IMR-90 (cell line): ENCODE measurements at regions not wholly inside any gene's neighbourhood (a gene's known extent, or its start where the extent isn't known, plus 50 kb on each side); places are given as distances from the start of the nearest gene placed in this dataset.

Experiments
- ATAC-seq: fragments of 200-7000 bp; cut with Tn5 transposase; 2 replicates; pipeline ENCODE4 v1.9.1; 2020; ENCODE audit warnings: low read depth, mild to moderate bottlenecking, moderate library complexity
- BruUV-seq: library from RNA; stranded (reverse); fragments of 400-500 nt; replicated peaks from 2 replicates; lab custom pipeline; 2021; lab: Mats Ljungman, UMichigan
- CTCF ChIA-PET: fragments of 300-600 bp; formaldehyde crosslinking; extraction: SDS; loops from one replicate; lab custom pipeline; 2021; ENCODE audit warnings: antibody characterized with exemption; lab: Yijun Ruan, JAX
- POLR2A ChIA-PET: fragments of 300-600 bp; sonication (Branson Sonifier 250); formaldehyde crosslinking; loops from one replicate; lab custom pipeline; 2022; ENCODE audit warnings: antibody characterized with exemption; ENCODE audit not compliant: unreplicated experiment; lab: Charles Lee
- DNase-seq: peaks from one replicate; pipeline ENCODE4 v3.0.0; 2013
- H2AFZ ChIP-seq: replicated peaks from 2 replicates; pipeline ENCODE3; 2013; ENCODE audit warnings: low read length, mild to moderate bottlenecking; ENCODE audit not compliant: poor library complexity
- H2AK5ac ChIP-seq: 2 replicates; pipeline ENCODE4 v1.6.1; 2013; ENCODE audit warnings: low read depth, low read length, inconsistent platforms
- H2AK9ac ChIP-seq: replicated peaks from 2 replicates; pipeline ENCODE3; 2013; ENCODE audit warnings: mild to moderate bottlenecking, low read depth, low read length, moderate library complexity; ENCODE audit not compliant: poor library complexity
- H2BK120ac ChIP-seq: 2 replicates; pipeline ENCODE4 v1.6.1; 2013; ENCODE audit warnings: low read depth, low read length, inconsistent platforms
- H2BK15ac ChIP-seq: 3 replicates; pipeline ENCODE4 v1.6.1; 2013; ENCODE audit warnings: low read depth, low read length, inconsistent platforms
- H2BK20ac ChIP-seq: 2 replicates; pipeline ENCODE4 v1.6.1; 2013; ENCODE audit warnings: low read depth, mild to moderate bottlenecking, inconsistent platforms, low read length, moderate library complexity
- H2BK5ac ChIP-seq: 2 replicates; pipeline ENCODE4 v1.6.1; 2013; ENCODE audit warnings: mild to moderate bottlenecking, low read depth, low read length, inconsistent platforms; ENCODE audit not compliant: poor library complexity, severe bottlenecking
- H3K14ac ChIP-seq: replicated peaks from 2 replicates; pipeline ENCODE4 v1.6.1; 2013; ENCODE audit warnings: low read depth, low read length, inconsistent platforms
- H3K18ac ChIP-seq: 2 replicates; pipeline ENCODE4 v1.6.1; 2013; ENCODE audit warnings: low read depth, low read length, control low read depth
- H3K23ac ChIP-seq: 2 replicates; pipeline ENCODE4 v1.6.1; 2013; ENCODE audit warnings: low read depth, low read length, inconsistent platforms
- H3K27ac ChIP-seq: 2 replicates; pipeline ENCODE4 v1.5.1; 2013; ENCODE audit warnings: mild to moderate bottlenecking, control low read depth, low read length; ENCODE audit not compliant: insufficient read depth
- H3K27me3 ChIP-seq: 2 replicates; pipeline ENCODE4 v1.6.1; 2013; ENCODE audit warnings: low read length; ENCODE audit not compliant: control insufficient read depth, insufficient read depth
- H3K36me3 ChIP-seq: 2 replicates; pipeline ENCODE4 v1.6.1; 2013; ENCODE audit warnings: low read length, mixed read lengths; ENCODE audit not compliant: control insufficient read depth, insufficient read depth
- H3K4ac ChIP-seq: 2 replicates; pipeline ENCODE4 v1.6.1; 2013; ENCODE audit warnings: low read depth, low read length, inconsistent platforms
- H3K4me1 ChIP-seq: 2 replicates; pipeline ENCODE4 v1.6.1; 2013; ENCODE audit warnings: low read length, mixed read lengths; ENCODE audit not compliant: control insufficient read depth, insufficient read depth
- H3K4me2 ChIP-seq: 2 replicates; pipeline ENCODE4 v1.6.1; 2013; ENCODE audit warnings: low read depth, mild to moderate bottlenecking, control low read depth, low read length, moderate library complexity
- H3K4me3 ChIP-seq: 2 replicates; pipeline ENCODE4 v1.5.1; 2013; ENCODE audit warnings: low read depth, mild to moderate bottlenecking, control low read depth, low read length, moderate library complexity; ENCODE audit not compliant: insufficient read depth
- H3K56ac ChIP-seq: 2 replicates; pipeline ENCODE4 v1.6.1; 2013; ENCODE audit warnings: low read length, inconsistent platforms; ENCODE audit not compliant: insufficient read depth; ENCODE audit errors: extremely low read depth
- H3K79me1 ChIP-seq, 2 experiments: 2 replicates each; pipeline ENCODE4 v1.6.1; 2013; ENCODE audit warnings: low read length in 2 of 2, inconsistent platforms in 1 of 2, low read depth in 1 of 2
- H3K9ac ChIP-seq: 2 replicates; pipeline ENCODE4 v1.6.1; 2013; ENCODE audit warnings: low read depth, low read length, control low read depth
- H3K9me1 ChIP-seq: 2 replicates; pipeline ENCODE4 v1.6.1; 2013; ENCODE audit warnings: low read length, inconsistent platforms; ENCODE audit not compliant: insufficient read depth
- H3K9me3 ChIP-seq: 2 replicates; pipeline ENCODE4 v1.6.1; 2013; ENCODE audit warnings: low read length; ENCODE audit not compliant: control insufficient read depth, insufficient read depth
- H4K20me1 ChIP-seq: 2 replicates; pipeline ENCODE4 v1.6.1; 2013; ENCODE audit warnings: low read length, inconsistent platforms; ENCODE audit not compliant: insufficient read depth
- H4K5ac ChIP-seq: 2 replicates; pipeline ENCODE4 v1.6.1; 2013; ENCODE audit warnings: mild to moderate bottlenecking, low read depth, low read length, control low read depth
- H4K8ac ChIP-seq, 2 experiments: 2 replicates each; pipeline ENCODE4 v1.6.1; 2013; ENCODE audit warnings: low read depth in 2 of 2, low read length in 2 of 2, control low read depth in 1 of 2, inconsistent platforms in 1 of 2
- H4K91ac ChIP-seq: 2 replicates; pipeline ENCODE4 v1.6.1; 2013; ENCODE audit warnings: low read depth, low read length, inconsistent platforms; ENCODE audit not compliant: insufficient read depth
- CEBPB ChIP-seq: IDR thresholded peaks from 2 replicates; pipeline ENCODE4 v1.6.1; 2012; ENCODE audit warnings: low read depth, low read length, improper control_type of control experiment
- RAD21 ChIP-seq: IDR thresholded peaks from 2 replicates; pipeline ENCODE4 v1.6.1; 2012; ENCODE audit warnings: low read length, improper control_type of control experiment
- WGBS, 2 experiments: methylation state at CpG; one replicate each; pipeline versions ENCODE4 v1.1.5 to v1.1.7; 2013; ENCODE audit warnings: missing lambda C conversion rate in 2 of 2; ENCODE audit not compliant: insufficient read length in 1 of 2; ENCODE audit errors: extremely low coverage in 2 of 2; 5-methylcytosine and 5-hydroxymethylcytosine counted together
- dilution Hi-C: fragments of 300-500 bp; cut with HindIII; formaldehyde crosslinking; loops from one replicate; pipeline ENCODE4 v1.14.3; 2018; ENCODE audit warnings: low sequenced_read_pairs; ENCODE audit not compliant: unreplicated experiment
- in situ Hi-C: fragments of 300-500 bp; cut with MboI; formaldehyde crosslinking; loops from 3 replicates; pipeline ENCODE4 v1.14.3; 2019; ENCODE audit warnings: low sequenced_read_pairs, inconsistent platforms, mixed read lengths
- intact Hi-C: fragments of 100-400 bp; cut with micrococcal nuclease; formaldehyde crosslinking; loops from 2 replicates; pipeline ENCODE4 v1.10.0; 2022

DNA sequence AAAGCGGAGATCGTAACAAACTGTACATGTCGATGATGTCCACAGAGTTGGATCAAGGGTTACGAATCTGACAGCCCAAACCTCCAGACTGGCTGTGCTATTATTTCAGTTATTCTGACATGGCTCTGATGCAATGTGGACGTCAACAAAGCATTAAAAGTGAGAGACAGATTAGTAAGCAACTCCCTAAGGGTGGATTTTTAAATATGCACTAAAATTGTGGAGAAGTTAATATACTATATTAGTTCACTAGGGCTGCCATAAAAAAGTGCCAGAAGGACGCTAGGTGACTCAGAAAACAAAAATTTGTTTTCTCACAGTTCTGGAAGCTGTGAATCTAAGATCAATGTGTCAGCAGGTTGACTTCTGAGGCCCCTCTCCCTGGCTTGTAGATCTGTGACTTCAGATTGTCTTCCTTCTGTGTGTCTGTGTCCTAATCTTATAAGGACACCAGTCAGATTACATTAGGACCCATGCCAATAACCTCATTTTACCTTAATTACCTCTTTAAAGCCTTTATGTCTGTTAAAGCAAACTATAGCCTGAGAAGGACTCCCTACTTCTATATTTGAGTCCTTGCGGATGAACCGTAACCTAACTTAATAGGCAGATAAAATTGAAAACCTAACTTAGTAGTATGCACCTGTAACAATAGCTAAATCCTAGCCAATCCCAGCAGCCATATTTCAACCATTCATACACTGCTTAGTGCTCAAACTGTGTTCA is 66.0 kb upstream of the BACH1 start:
- H3K9ac ChIP-seq = no peak overlapping the region
- H2AFZ ChIP-seq = no peak overlapping the region
- ChIA-PET POLR2A (no interaction called here), CTCF (interaction anchor here (0.6 kb wide), 1 partner anchor 133 kb away, joined by 4 read pairs; no protein-coding TSS in a partner anchor)
- no peak overlapping the region for H3K4me3 ChIP-seq
- ATAC-seq (peak; percentile 59), DNase-seq (peak; percentile 55)
- no peaks in the 10 kb centered on the region for H4K20me1 ChIP-seq
- H4K8ac ChIP-seq = peak overlapping the region; percentile 41 to 42; a peak in 2 of 4 replicates
- H2AK5ac ChIP-seq = peak overlapping the region; percentile 43
- no peaks in the 10 kb centered on the region for H3K9me1 ChIP-seq
- H4K5ac ChIP-seq = peak overlapping the region; percentile 39; the same call in 1 of the 2 replicates
- H2BK15ac ChIP-seq = peak overlapping the region; percentile 83; the same call in 2 of the 3 replicates
- TF ChIP-seq RAD21 (no peak), CEBPB (peak; percentile 19; the same call in 1 of the 2 replicates)
- dilution Hi-C loops = no loop called here
- H2AK9ac ChIP-seq = no peak overlapping the region
- H3K56ac ChIP-seq = no peak overlapping the region
- no peaks in the 10 kb centered on the region for H3K36me3 ChIP-seq
- peak overlapping the region; percentile 53 for H2BK5ac ChIP-seq
- no peaks in the 10 kb centered on the region for H3K9me3 ChIP-seq
- no peak overlapping the region for H3K23ac ChIP-seq
- peaks cover 10% of the 10 kb centered on the region for H3K4me1 ChIP-seq
- H4K91ac ChIP-seq = peak overlapping the region; percentile 67
- H3K79me1 ChIP-seq = no peaks in the 10 kb centered on the region
- no CpG with 5 or more reads among the region's 8 CpGs for WGBS, 2 experiments
- peak overlapping the region; percentile 63 for H3K4ac ChIP-seq
- no peak overlapping the region; the same call in 1 of the 2 replicates for H3K4me2 ChIP-seq
- H3K27ac ChIP-seq = no peak overlapping the region
- H2BK20ac ChIP-seq = peak overlapping the region; percentile 66
- H3K14ac ChIP-seq = peak overlapping the region; percentile 68
- H3K18ac ChIP-seq = peak overlapping the region; percentile 77; the same call in 1 of the 2 replicates
- BruUV-seq = no TSS peak
- intact Hi-C loops = no loop called here
- in situ Hi-C loops = no loop called here
- H2BK120ac ChIP-seq = peak overlapping the region; percentile 64; the same call in 1 of the 2 replicates
- H3K27me3 ChIP-seq = no peaks in the 10 kb centered on the region
